GM12872 (cell line): ENCODE measurements at regions not wholly inside any gene's neighbourhood (a gene's known extent, or its start where the extent isn't known, plus 50 kb on each side); places are given as distances from the start of the nearest gene placed in this dataset.

Experiments
- CTCF ChIP-seq: IDR thresholded peaks from 3 replicates; pipeline ENCODE4 v1.5.1; 2011; ENCODE audit warnings: low read depth, mild to moderate bottlenecking, low read length, moderate library complexity; ENCODE audit not compliant: insufficient read depth

GRCh38 chr15:69919816-69920215, 177.9 kb downstream of the TLE3 start:
- TF ChIP-seq CTCF, result no peak

- TF ChIP-seq CTCF, result no peak
These were observed 177.5 kb downstream of the TLE3 start for GRCh38 chr15:69920221-69920620.

- no peak for TF ChIP-seq CTCF
These were observed 175.8 kb downstream of the TLE3 start for GRCh38 chr15:69921626-69922619.

GRCh38 chr15:69924531-69924930, 173.2 kb downstream of the TLE3 start:
- TF ChIP-seq CTCF, result no peak

- no peak for TF ChIP-seq CTCF
These were observed 171.7 kb downstream of the TLE3 start for GRCh38 chr15:69926006-69926405.

GRCh38 chr15:69926721-69927120, 171.0 kb downstream of the TLE3 start:
- TF ChIP-seq CTCF, result no peak

GRCh38 chr15:69929905-69930630, 167.6 kb downstream of the TLE3 start:
- no peak for TF ChIP-seq CTCF
